HL-60 (cell line): ENCODE measurements at regions not wholly inside any gene's neighbourhood (a gene's known extent, or its start where the extent isn't known, plus 50 kb on each side); places are given as distances from the start of the nearest gene placed in this dataset.

Experiments
- CTCF ChIP-seq: IDR thresholded peaks from one replicate; pipeline ENCODE4 v1.5.1; 2011; ENCODE audit warnings: low read length, control low read depth, inconsistent platforms; ENCODE audit not compliant: insufficient read depth
- GABPA ChIP-seq: IDR thresholded peaks from 2 replicates; pipeline ENCODE4 v1.6.1; 2012; ENCODE audit warnings: low read depth
- POLR2AphosphoS5 ChIP-seq: IDR thresholded peaks from 2 replicates; pipeline ENCODE4 v1.6.1; 2012; ENCODE audit warnings: low read depth
- TF ChIP-seq, protein P1 (sequence below): IDR thresholded peaks from 2 replicates; pipeline ENCODE4 v1.6.1; 2012; ENCODE audit warnings: low read depth; ENCODE audit not compliant: insufficient replicate concordance

- TF ChIP-seq CTCF (no peak), POLR2AphosphoS5 (no peak), GABPA (no peak)
- TF ChIP-seq, protein P1, sequence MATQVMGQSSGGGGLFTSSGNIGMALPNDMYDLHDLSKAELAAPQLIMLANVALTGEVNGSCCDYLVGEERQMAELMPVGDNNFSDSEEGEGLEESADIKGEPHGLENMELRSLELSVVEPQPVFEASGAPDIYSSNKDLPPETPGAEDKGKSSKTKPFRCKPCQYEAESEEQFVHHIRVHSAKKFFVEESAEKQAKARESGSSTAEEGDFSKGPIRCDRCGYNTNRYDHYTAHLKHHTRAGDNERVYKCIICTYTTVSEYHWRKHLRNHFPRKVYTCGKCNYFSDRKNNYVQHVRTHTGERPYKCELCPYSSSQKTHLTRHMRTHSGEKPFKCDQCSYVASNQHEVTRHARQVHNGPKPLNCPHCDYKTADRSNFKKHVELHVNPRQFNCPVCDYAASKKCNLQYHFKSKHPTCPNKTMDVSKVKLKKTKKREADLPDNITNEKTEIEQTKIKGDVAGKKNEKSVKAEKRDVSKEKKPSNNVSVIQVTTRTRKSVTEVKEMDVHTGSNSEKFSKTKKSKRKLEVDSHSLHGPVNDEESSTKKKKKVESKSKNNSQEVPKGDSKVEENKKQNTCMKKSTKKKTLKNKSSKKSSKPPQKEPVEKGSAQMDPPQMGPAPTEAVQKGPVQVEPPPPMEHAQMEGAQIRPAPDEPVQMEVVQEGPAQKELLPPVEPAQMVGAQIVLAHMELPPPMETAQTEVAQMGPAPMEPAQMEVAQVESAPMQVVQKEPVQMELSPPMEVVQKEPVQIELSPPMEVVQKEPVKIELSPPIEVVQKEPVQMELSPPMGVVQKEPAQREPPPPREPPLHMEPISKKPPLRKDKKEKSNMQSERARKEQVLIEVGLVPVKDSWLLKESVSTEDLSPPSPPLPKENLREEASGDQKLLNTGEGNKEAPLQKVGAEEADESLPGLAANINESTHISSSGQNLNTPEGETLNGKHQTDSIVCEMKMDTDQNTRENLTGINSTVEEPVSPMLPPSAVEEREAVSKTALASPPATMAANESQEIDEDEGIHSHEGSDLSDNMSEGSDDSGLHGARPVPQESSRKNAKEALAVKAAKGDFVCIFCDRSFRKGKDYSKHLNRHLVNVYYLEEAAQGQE, result no peak
Observed at GRCh38 chr7:35390146-35390545, 136.2 kb upstream of the TBX20 start.
